K562 (cell line): ENCODE measurements at regions not wholly inside any gene's neighbourhood (a gene's known extent, or its start where the extent isn't known, plus 50 kb on each side); places are given as distances from the start of the nearest gene placed in this dataset.
A peak's percentile ranks its signal among the peaks of the same experiment; 100 is the strongest.

Experiments
- ATAC-seq: fragments of 200-7000 bp; cut with Tn5 transposase; 3 replicates; pipeline ENCODE4 v1.9.1; 2020; ENCODE audit warnings: moderate library complexity
- BruUV-seq: library from RNA; stranded (reverse); fragments of 400-500 nt; replicated peaks from 2 replicates; lab custom pipeline; 2021; lab: Mats Ljungman, UMichigan
- CTCF ChIA-PET: fragments of 300-600 bp; formaldehyde crosslinking; extraction: SDS; loops from one replicate; lab custom pipeline; 2021; ENCODE audit warnings: low intra/inter-chr PET ratio; lab: Yijun Ruan, JAX
- POLR2A ChIA-PET: fragments of 300-600, 350-650 bp; sonication (Branson Sonifier 250); formaldehyde crosslinking; extraction: SDS; loops from one replicate; lab custom pipeline; 2021; ENCODE audit warnings: antibody characterized with exemption, inconsistent platforms; lab: Yijun Ruan, JAX
- DNase-seq, 4 experiments: peaks; one replicate each; pipeline versions ENCODE4 v3.0.0 to v3.0.0-alpha.2; 2011 to 2018; ENCODE audit warnings: low spot score in 3 of 4, mixed read lengths in 3 of 4; ENCODE audit errors: extremely low read depth in 1 of 4
- FAIRE-seq: peaks from 2 replicates; lab custom pipeline; 2011; peaks lifted over from hg19 to GRCh38; lab: Jason Lieb, UNC
- H2AFZ ChIP-seq: 2 replicates; pipeline ENCODE4 v1.6.0; 2011; ENCODE audit warnings: low read depth, low read length, control low read depth, inconsistent platforms
- H3K27ac ChIP-seq: fragments of 200-600 bp; 3 replicates; pipeline ENCODE4 v1.8.0; 2011; ENCODE audit warnings: low read depth, mild to moderate bottlenecking, control low read depth, inconsistent platforms, low read length, moderate library complexity, mixed read lengths; ENCODE audit errors: extremely low read depth
- H3K27me3 ChIP-seq, 2 experiments: fragments of 300-600 bp in 1 of 2; 2 replicates in 1 of 2; 3 replicates in 1 of 2; pipeline versions ENCODE4 v1.6.0 to v1.8.0; 2011; ENCODE audit warnings: inconsistent platforms in 2 of 2, low read length in 2 of 2, mild to moderate bottlenecking in 1 of 2, mixed read lengths in 1 of 2, moderate library complexity in 1 of 2; ENCODE audit not compliant: control insufficient read depth in 2 of 2, insufficient read depth in 2 of 2
- H3K36me3 ChIP-seq: fragments of 300-600 bp; 3 replicates; pipeline ENCODE4 v1.8.0; 2011; ENCODE audit warnings: mild to moderate bottlenecking, low read length, inconsistent platforms; ENCODE audit not compliant: control insufficient read depth, insufficient read depth
- H3K4me1 ChIP-seq, 2 experiments: fragments of 200-600 bp in 1 of 2; replicated peaks in 1 of 2; 2 replicates in 1 of 2; 3 replicates in 1 of 2; pipeline versions ENCODE4 v1.5.1 to v1.8.0; 2011; ENCODE audit warnings: inconsistent platforms in 2 of 2, low read length in 2 of 2, mild to moderate bottlenecking in 1 of 2, mixed read lengths in 1 of 2, moderate library complexity in 1 of 2; ENCODE audit not compliant: control insufficient read depth in 2 of 2, insufficient read depth in 2 of 2
- H3K4me2 ChIP-seq: 2 replicates; pipeline ENCODE4 v1.6.1; 2011; ENCODE audit warnings: low read length, control low read depth, inconsistent platforms, mixed read lengths; ENCODE audit not compliant: insufficient read depth
- H3K4me3 ChIP-seq: fragments of 200-600 bp; sonication (generic), shearing (Covaris generic); 2 replicates; pipeline ENCODE4 v1.5.1; 2016; ENCODE audit warnings: control low read depth, inconsistent platforms
- H3K79me2 ChIP-seq: fragments of 200-600 bp; 3 replicates; pipeline ENCODE4 v1.8.0; 2011; ENCODE audit warnings: low read length, inconsistent platforms; ENCODE audit not compliant: control insufficient read depth, insufficient read depth
- H3K9ac ChIP-seq, 2 experiments: 2 replicates each; pipeline versions ENCODE4 v1.6.0 to v1.6.1; 2011; ENCODE audit warnings: low read depth in 2 of 2, low read length in 2 of 2, control low read depth in 1 of 2, inconsistent platforms in 1 of 2, mild to moderate bottlenecking in 1 of 2, mixed read lengths in 1 of 2; ENCODE audit not compliant: insufficient read depth in 1 of 2
- H3K9me1 ChIP-seq: one replicate; pipeline ENCODE4 v1.6.0; 2011; ENCODE audit warnings: inconsistent platforms, mild to moderate bottlenecking, low read length, moderate library complexity; ENCODE audit not compliant: control insufficient read depth, insufficient read depth
- H3K9me3 ChIP-seq: replicated peaks from 2 replicates; pipeline ENCODE4 v1.5.1; 2011; ENCODE audit warnings: low read depth, low read length, inconsistent platforms; ENCODE audit not compliant: control insufficient read depth, insufficient read depth
- H4K20me1 ChIP-seq: replicated peaks from 2 replicates; pipeline ENCODE4 v1.6.1; 2011; ENCODE audit warnings: low read length, inconsistent platforms, mixed read lengths; ENCODE audit not compliant: control insufficient read depth, insufficient read depth
- AFF4 ChIP-seq: sonication (generic); formaldehyde crosslinking; IDR thresholded peaks from 2 replicates; pipeline ENCODE4 v1.8.0; 2023; ENCODE audit warnings: mild to moderate bottlenecking, missing genetic modification reagents
- BCOR ChIP-seq: fragments of 450-650 bp; IDR thresholded peaks from 2 replicates; pipeline ENCODE4 v1.6.1; 2016
- HSF4 ChIP-seq: fragments of 250-450 bp; sonication (Bioruptor Pico); IDR thresholded peaks from 2 replicates; pipeline ENCODE4 v2.1.2; 2022; ENCODE audit warnings: mild to moderate bottlenecking, moderate library complexity, borderline replicate concordance
- KLF1 ChIP-seq: fragments of 450-650 bp; IDR thresholded peaks from 2 replicates; pipeline ENCODE4 v1.6.1; 2016; ENCODE audit warnings: missing genetic modification characterization, missing compliant biosample characterization
- RBM25 ChIP-seq: fragments of 200-400 bp; formaldehyde crosslinking; IDR thresholded peaks from 2 replicates; pipeline ENCODE4 v1.6.1; 2018; ENCODE audit warnings: low read length, low read depth, moderate library complexity; ENCODE audit not compliant: severe bottlenecking
- TCF7 ChIP-seq: sonication (generic); IDR thresholded peaks from 2 replicates; pipeline ENCODE4 v1.6.1; 2016; ENCODE audit warnings: antibody characterized with exemption, borderline replicate concordance
- U2AF1 ChIP-seq: fragments of 200-400 bp; formaldehyde crosslinking; optimal IDR thresholded peaks from 2 replicates; pipeline ENCODE3; 2017; ENCODE audit warnings: mild to moderate bottlenecking, low read depth, low read length, moderate library complexity
- ZFP36 ChIP-seq: fragments of 150-350 bp; IDR thresholded peaks from 2 replicates; pipeline ENCODE4 v1.6.1; 2018; ENCODE audit warnings: low read length, low read depth; ENCODE audit not compliant: partially characterized antibody
- WGBS: fragments of 100-300 bp; shearing (Covaris generic); methylation state at CpG from one replicate; pipeline ENCODE4 v1.1.6; 2016; ENCODE audit warnings: low coverage, mixed read lengths; ENCODE audit not compliant: insufficient coverage; ENCODE audit errors: missing lambda C conversion rate; 5-methylcytosine and 5-hydroxymethylcytosine counted together
- in situ Hi-C: fragments of 300-500 bp; cut with MboI; formaldehyde crosslinking; loops from 4 replicates; pipeline ENCODE4 v1.15.0; 2018; ENCODE audit warnings: inconsistent platforms, mixed read lengths
- intact Hi-C: fragments of 100-400 bp; cut with micrococcal nuclease; formaldehyde crosslinking; loops from 2 replicates; pipeline ENCODE4 v1.14.2; 2022

- no peak for DNase-seq
- Histone ChIP-seq H3K9me1 (no peaks in the 10 kb centered on the region), H3K9ac (no peak overlapping the region), H3K79me2 (no peaks in the 10 kb centered on the region), H3K4me1 (peaks cover 7 to 19% of the 10 kb centered on the region in 2 experiments; a peak in 4 of 5 replicates), H3K27ac (no peak overlapping the region), H3K27me3 (peaks cover 6 to 19% of the 10 kb centered on the region in 2 experiments; a peak in 3 of 5 replicates), H3K9me3 (0 out of 2 replicates have a peak, but pooled peaks cover 3% of the 10 kb centered on the region), H2AFZ (no peak overlapping the region), H3K36me3 (no peaks in the 10 kb centered on the region), H3K4me2 (no peak overlapping the region), H3K4me3 (no peak overlapping the region), H4K20me1 (no peaks in the 10 kb centered on the region)
- in situ Hi-C loops, result no loop called here
- TF ChIP-seq U2AF1 (no peak), BCOR (peak; percentile 20; the same call in 1 of the 2 replicates), HSF4 (CRISPR knock-in tag) (no peak), AFF4 (CRISPR knock-in tag) (no peak), TCF7 (no peak), RBM25 (peak; percentile 94), ZFP36 (peak; percentile 61), KLF1 (no peak)
- no peak for FAIRE-seq
- ChIA-PET POLR2A (interaction anchor here (0.6 to 1.2 kb wide), 2 partner anchors 14 to 179 kb away, joined by 3 read pairs; no protein-coding TSS in a partner anchor), CTCF (no interaction called here)
- WGBS, result 4% methylated on average over 5 of the region's 5 CpGs
- BruUV-seq, result no TSS peak
- intact Hi-C loops, result no loop called here
- ATAC-seq, result no peak
These were observed 97.1 kb upstream of the PRDM1 start for GRCh38 chr6:105988812-105989577.
